WERI-Rb-1 (cell line): ENCODE measurements at regions not wholly inside any gene's neighbourhood (a gene's known extent, or its start where the extent isn't known, plus 50 kb on each side); places are given as distances from the start of the nearest gene placed in this dataset.
"Not testable (repeated sequence)": the region's sequence is repeated elsewhere in the genome, so short reads cannot be mapped to it uniquely, and the experiment has no call there.

ENCODE experiments used
- DNase-seq: peaks from one replicate; pipeline ENCODE4 v3.0.0-alpha.2; 2020
- H3K27ac ChIP-seq: fragments of 250-450 bp; sonication (Bioruptor Pico); 2 replicates; pipeline ENCODE4 v1.5.1; 2020; ENCODE audit warnings: mild to moderate bottlenecking, moderate library complexity
- H3K27me3 ChIP-seq: fragments of 250-450 bp; sonication (Bioruptor Pico); 2 replicates; pipeline ENCODE4 v1.5.1; 2021; ENCODE audit warnings: mild to moderate bottlenecking, low read depth, moderate library complexity; ENCODE audit not compliant: insufficient read depth, severe bottlenecking
- H3K36me3 ChIP-seq: fragments of 250-450 bp; sonication (Bioruptor Pico); 2 replicates; pipeline ENCODE4 v1.5.1; 2020; ENCODE audit warnings: mild to moderate bottlenecking, moderate library complexity
- H3K4me3 ChIP-seq: 2 replicates; pipeline ENCODE4 v1.5.1; 2011; ENCODE audit warnings: low read depth, mild to moderate bottlenecking, control low read depth, low read length
- H3K9me3 ChIP-seq: fragments of 250-450 bp; sonication (Bioruptor Pico); 2 replicates; pipeline ENCODE4 v1.5.1; 2021; ENCODE audit warnings: mild to moderate bottlenecking, moderate library complexity; ENCODE audit not compliant: severe bottlenecking
- CTCF ChIP-seq: IDR thresholded peaks from 2 replicates; pipeline ENCODE4 v1.5.1; 2011; ENCODE audit warnings: low read depth, mild to moderate bottlenecking, control low read depth, inconsistent platforms, low read length

GRCh38 chr1:234851450-234852438 lies 241.8 kb upstream of the IRF2BP2 start:
- no peak overlapping the region for H3K4me3 ChIP-seq
- H3K36me3 ChIP-seq = no peaks in the 10 kb centered on the region
- TF ChIP-seq CTCF = no peak
- no peaks in the 10 kb centered on the region for H3K9me3 ChIP-seq
- no peaks in the 10 kb centered on the region for H3K27me3 ChIP-seq
- no peak overlapping the region for H3K27ac ChIP-seq
- no peak for DNase-seq

GRCh38 chr1:234849832-234850231 lies 239.9 kb upstream of the IRF2BP2 start:
- no peak for TF ChIP-seq CTCF
- Histone ChIP-seq H3K4me3 (no peak overlapping the region), H3K9me3 (no peaks in the 10 kb centered on the region), H3K27me3 (no peaks in the 10 kb centered on the region), H3K27ac (no peak overlapping the region), H3K36me3 (no peaks in the 10 kb centered on the region)
- DNase-seq = no peak

- DNase-seq = no peak
- Histone ChIP-seq H3K27me3 (no peaks in the 10 kb centered on the region), H3K4me3 (no peak overlapping the region), H3K27ac (no peak overlapping the region), H3K9me3 (no peaks in the 10 kb centered on the region), H3K36me3 (no peaks in the 10 kb centered on the region)
- TF ChIP-seq CTCF = peak; percentile 65
Measured at GRCh38 chr1:234848972-234849649, 239.1 kb upstream of the IRF2BP2 start.

- not testable (repeated sequence) for H3K4me3 ChIP-seq, DNase-seq, H3K27ac ChIP-seq, H3K27me3 ChIP-seq, H3K36me3 ChIP-seq, H3K9me3 ChIP-seq
Measured at GRCh38 chr1:234846813-234847212, 236.8 kb upstream of the IRF2BP2 start.

- no peaks in the 10 kb centered on the region for H3K36me3 ChIP-seq
- H3K4me3 ChIP-seq = no peak overlapping the region
- TF ChIP-seq CTCF = no peak
- H3K9me3 ChIP-seq = no peaks in the 10 kb centered on the region
- no peak for DNase-seq
- no peak overlapping the region for H3K27ac ChIP-seq
- H3K27me3 ChIP-seq = no peaks in the 10 kb centered on the region
Measured at GRCh38 chr1:234845836-234846235, 235.9 kb upstream of the IRF2BP2 start.

- TF ChIP-seq CTCF = no peak
- Histone ChIP-seq H3K27ac (no peak overlapping the region), H3K36me3 (no peaks in the 10 kb centered on the region), H3K27me3 (no peaks in the 10 kb centered on the region), H3K4me3 (no peak overlapping the region), H3K9me3 (no peaks in the 10 kb centered on the region)
- DNase-seq = no peak
Measured at GRCh38 chr1:234845097-234845660, 235.2 kb upstream of the IRF2BP2 start.
